Bronchial epithelial cell (primary cell): ENCODE measurements at regions not wholly inside any gene's neighbourhood (a gene's known extent, or its start where the extent isn't known, plus 50 kb on each side); places are given as distances from the start of the nearest gene placed in this dataset.

Experiments used
- DNase-seq: peaks from one replicate; pipeline ENCODE4 v3.0.0-alpha.2; 2010; ENCODE audit warnings: low read depth
- FAIRE-seq: peaks from 2 replicates; lab custom pipeline; 2011; peaks lifted over from hg19 to GRCh38; lab: Jason Lieb, UNC
- H3K27me3 ChIP-seq: 2 replicates; pipeline ENCODE4 v1.5.1; 2011; ENCODE audit warnings: low read length; ENCODE audit not compliant: control insufficient read depth, insufficient read depth
- H3K36me3 ChIP-seq: 2 replicates; pipeline ENCODE4 v1.5.1; 2011; ENCODE audit warnings: low read length; ENCODE audit not compliant: control insufficient read depth, insufficient read depth
- H3K4me3 ChIP-seq: 2 replicates; pipeline ENCODE4 v1.5.1; 2011; ENCODE audit warnings: mild to moderate bottlenecking, low read depth, low read length, control low read depth
- CTCF ChIP-seq: IDR thresholded peaks from 2 replicates; pipeline ENCODE4 v1.5.1; 2011; ENCODE audit warnings: mild to moderate bottlenecking, moderate library complexity, low read length, control low read depth, inconsistent platforms; ENCODE audit not compliant: insufficient read depth, severe bottlenecking

GRCh38 chr1:30388386-30388785, 335.0 kb downstream of the MATN1 start:
- H3K27me3 ChIP-seq: no peaks in the 10 kb centered on the region
- DNase-seq (no peak), FAIRE-seq (peak; percentile 13)
- no peak for TF ChIP-seq CTCF
- no peak overlapping the region for H3K4me3 ChIP-seq
- H3K36me3 ChIP-seq: no peaks in the 10 kb centered on the region

GRCh38 chr1:30386156-30386926, 337.0 kb downstream of the MATN1 start:
- FAIRE-seq: no peak
- peaks cover 1% of the 10 kb centered on the region for H3K27me3 ChIP-seq
- DNase-seq: no peak
- H3K4me3 ChIP-seq: no peak overlapping the region
- TF ChIP-seq CTCF: no peak
- no peaks in the 10 kb centered on the region for H3K36me3 ChIP-seq

DNA sequence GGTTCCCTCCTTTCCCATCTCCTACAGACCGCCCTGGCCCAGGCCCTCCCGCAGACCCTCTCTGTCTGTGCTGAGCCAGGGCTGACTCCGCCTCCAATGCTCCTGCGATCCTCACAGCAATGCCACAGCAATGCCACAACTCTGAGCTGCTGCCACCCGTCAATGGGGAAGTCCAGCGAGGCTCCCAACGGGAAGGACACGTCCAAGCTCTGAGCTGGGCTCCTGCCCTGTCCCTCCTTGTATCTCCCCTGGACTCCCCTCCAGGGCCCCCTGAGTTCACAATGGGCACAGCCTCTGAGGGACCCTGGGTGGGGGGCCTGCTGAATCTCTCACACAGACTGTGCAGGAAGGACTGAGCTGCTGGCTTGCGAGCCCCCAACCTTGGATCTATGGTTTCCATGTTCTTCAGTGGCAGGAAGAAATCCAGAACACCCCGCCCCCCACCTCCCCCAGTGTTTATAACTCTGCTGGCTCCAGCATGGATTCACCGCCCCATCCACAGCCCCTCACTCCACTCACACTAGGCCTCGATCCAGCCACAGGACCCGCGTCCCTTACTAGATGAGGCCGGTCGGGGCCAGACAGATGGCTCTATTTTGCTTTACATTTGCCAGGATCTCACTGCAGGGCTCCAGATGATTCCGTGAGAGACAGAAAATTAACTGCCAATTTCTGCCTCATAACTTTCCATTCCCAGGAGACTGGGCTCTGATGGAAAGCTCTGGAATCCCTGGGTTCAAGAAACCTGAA, 338.0 kb downstream of the MATN1 start:
- TF ChIP-seq CTCF: no peak
- H3K4me3 ChIP-seq: no peak overlapping the region
- DNase-seq (no peak), FAIRE-seq (no peak)
- H3K36me3 ChIP-seq: no peaks in the 10 kb centered on the region
- H3K27me3 ChIP-seq: peaks cover 1% of the 10 kb centered on the region

GRCh38 chr1:30384286-30385245, 338.8 kb downstream of the MATN1 start:
- DNase-seq: no peak
- Histone ChIP-seq H3K27me3 (peaks cover 1% of the 10 kb centered on the region), H3K4me3 (no peak overlapping the region), H3K36me3 (no peaks in the 10 kb centered on the region)
- FAIRE-seq: no peak
- TF ChIP-seq CTCF: no peak

GRCh38 chr1:30383221-30383711, 340.1 kb downstream of the MATN1 start:
- Histone ChIP-seq H3K27me3 (peaks cover 1% of the 10 kb centered on the region), H3K36me3 (no peaks in the 10 kb centered on the region), H3K4me3 (no peak overlapping the region)
- no peak for FAIRE-seq
- no peak for TF ChIP-seq CTCF
- no peak for DNase-seq
